SK-N-SH treated with all-trans-retinoic acid at 6 μM for 48 hours (cell line): ENCODE measurements at regions not wholly inside any gene's neighbourhood (a gene's known extent, or its start where the extent isn't known, plus 50 kb on each side); places are given as distances from the start of the nearest gene placed in this dataset.

Source experiments
- BACH2 ChIP-seq: fragments of 250-450 bp; sonication (Bioruptor Pico); IDR thresholded peaks from 2 replicates; pipeline ENCODE4 v1.9.0; 2021; ENCODE audit warnings: mild to moderate bottlenecking, borderline replicate concordance
- CSRNP3 ChIP-seq: fragments of 250-450 bp; sonication (Bioruptor Pico); IDR thresholded peaks from 2 replicates; pipeline ENCODE4 v1.5.1; 2021; ENCODE audit warnings: mild to moderate bottlenecking, moderate library complexity
- GLIS3 ChIP-seq: fragments of 250-450 bp; sonication (Bioruptor Pico); IDR thresholded peaks from 2 replicates; pipeline ENCODE4 v1.5.0; 2020; ENCODE audit warnings: mild to moderate bottlenecking, moderate library complexity
- ISL1 ChIP-seq: fragments of 250-450 bp; sonication (Bioruptor Pico); IDR thresholded peaks from 2 replicates; pipeline ENCODE4 v2.1.2; 2022; ENCODE audit warnings: mild to moderate bottlenecking, moderate library complexity
- PATZ1 ChIP-seq: fragments of 250-450 bp; sonication (Bioruptor Pico); IDR thresholded peaks from 2 replicates; pipeline ENCODE4 v1.8.0; 2020; ENCODE audit warnings: mild to moderate bottlenecking, moderate library complexity, borderline replicate concordance
- RARB ChIP-seq: fragments of 250-450 bp; sonication (Bioruptor Pico); IDR thresholded peaks from 2 replicates; pipeline ENCODE4 v1.8.0; 2021; ENCODE audit warnings: mild to moderate bottlenecking, moderate library complexity
- SNAI2 ChIP-seq: fragments of 250-450 bp; sonication (Bioruptor Pico); IDR thresholded peaks from 2 replicates; pipeline ENCODE4 v1.5.0; 2020; ENCODE audit warnings: mild to moderate bottlenecking, moderate library complexity
- TCF4 ChIP-seq: fragments of 250-450 bp; sonication (Bioruptor Pico); IDR thresholded peaks from 2 replicates; pipeline ENCODE4 v1.8.0; 2021; ENCODE audit warnings: mild to moderate bottlenecking, moderate library complexity, borderline replicate concordance
- TSHZ2 ChIP-seq: fragments of 250-450 bp; sonication (Bioruptor Pico); IDR thresholded peaks from 2 replicates; pipeline ENCODE4 v1.5.0; 2020; ENCODE audit warnings: mild to moderate bottlenecking, moderate library complexity
- ZFP3 ChIP-seq: fragments of 250-450 bp; sonication (Bioruptor Pico); IDR thresholded peaks from 2 replicates; pipeline ENCODE4 v1.5.0; 2020; ENCODE audit warnings: mild to moderate bottlenecking, moderate library complexity
- ZFP30 ChIP-seq: fragments of 450-650 bp; formaldehyde crosslinking; IDR thresholded peaks from 2 replicates; pipeline ENCODE4 v1.5.0; 2022; ENCODE audit warnings: mild to moderate bottlenecking, moderate library complexity

- no peak for TF ChIP-seq ZFP30 (CRISPR knock-in tag)
- TF ChIP-seq PATZ1 (CRISPR knock-in tag) = no peak
- no peak for TF ChIP-seq RARB (CRISPR knock-in tag)
- no peak for TF ChIP-seq ISL1 (CRISPR knock-in tag)
- TF ChIP-seq BACH2 (CRISPR knock-in tag) = no peak
- no peak for TF ChIP-seq CSRNP3 (CRISPR knock-in tag)
- TF ChIP-seq ZFP3 (CRISPR knock-in tag) = no peak
- TF ChIP-seq GLIS3 (CRISPR knock-in tag) = no peak
- TF ChIP-seq TCF4 (CRISPR knock-in tag) = no peak
- TF ChIP-seq TSHZ2 (CRISPR knock-in tag) = no peak
- TF ChIP-seq SNAI2 = no peak
These were observed 466.8 kb upstream of the CAMK1G start for GRCh38 chr1:209116705-209117104.
